Sigmoid colon (tissue), 6 donors: ENCODE measurements at regions not wholly inside any gene's neighbourhood (a gene's known extent, or its start where the extent isn't known, plus 50 kb on each side); places are given as distances from the start of the nearest gene placed in this dataset.

Experiments used
- DNase-seq: peaks from one replicate; pipeline ENCODE4 v3.0.0-alpha.2; 2019
- H3K27ac ChIP-seq, 4 donors: fragments of 200-600 bp; sonication (generic); one replicate each; pipeline ENCODE4 v1.5.1; 2016 to 2019; ENCODE audit warnings: mild to moderate bottlenecking in 1 of 4
- H3K27me3 ChIP-seq, 3 donors: fragments of 200-600 bp; sonication (generic); one replicate each; pipeline ENCODE4 v1.5.1; 2019; ENCODE audit warnings: mild to moderate bottlenecking in 1 of 3
- H3K36me3 ChIP-seq, 4 donors: fragments of 200-600 bp; sonication (generic); one replicate each; pipeline ENCODE4 v1.5.1; 2016 to 2019
- H3K4me1 ChIP-seq, 4 donors: fragments of 200-600 bp; sonication (generic); one replicate each; pipeline ENCODE4 v1.5.1; 2017 to 2019
- H3K4me3 ChIP-seq, 4 donors: fragments of 200-600 bp; sonication (generic); one replicate each; pipeline ENCODE4 v1.5.1; 2017 to 2019; ENCODE audit warnings: mild to moderate bottlenecking in 2 of 4, moderate library complexity in 1 of 4
- H3K9me3 ChIP-seq, 4 donors: fragments of 200-600 bp in 3 of 4; sonication (generic) in 3 of 4; one replicate each; pipeline versions ENCODE4 v1.5.1 to v1.6.1; 2013 to 2019
- EP300 ChIP-seq, 4 donors: sonication (generic); formaldehyde crosslinking; IDR thresholded peaks; one replicate each; pipeline ENCODE4 v1.6.1; 2017; ENCODE audit warnings: antibody characterized with exemption in 4 of 4
- POLR2A ChIP-seq, 2 donors: fragments of 450-650 bp; IDR thresholded peaks; one replicate each; pipeline ENCODE4 v1.6.1; 2016; ENCODE audit warnings: antibody characterized with exemption in 2 of 2, mild to moderate bottlenecking in 2 of 2, moderate library complexity in 2 of 2
- POLR2AphosphoS5 ChIP-seq, 4 donors: sonication (generic); formaldehyde crosslinking; IDR thresholded peaks; one replicate each; pipeline ENCODE4 v1.6.1; 2017; ENCODE audit warnings: antibody characterized with exemption in 4 of 4
- whole genome bisulfite sequencing, 2 donors: extraction: QIAGEN DNeasy Blood & Tissue Kit; methylation state at CpG; one replicate each; pipeline ENCODE4 v1.1.7; 2013; 5-methylcytosine and 5-hydroxymethylcytosine counted together
- intact Hi-C: fragments of 100-400 bp; cut with DNase I; formaldehyde crosslinking; loops from one replicate; pipeline ENCODE4 v1.15.1; 2023
- TF ChIP-seq, protein P1 (sequence below), 4 experiments: fragments of 450-650 bp in 3 of 4; fragments of 200-600 bp in 1 of 4; IDR thresholded peaks; one replicate each; pipeline ENCODE4 v1.5.1; 2016 to 2019; ENCODE audit warnings: antibody characterized with exemption in 4 of 4, mild to moderate bottlenecking in 3 of 4, moderate library complexity in 2 of 4
- donor health status: healthy with polysubstance abuse.
- donor health status: healthy.

DNA sequence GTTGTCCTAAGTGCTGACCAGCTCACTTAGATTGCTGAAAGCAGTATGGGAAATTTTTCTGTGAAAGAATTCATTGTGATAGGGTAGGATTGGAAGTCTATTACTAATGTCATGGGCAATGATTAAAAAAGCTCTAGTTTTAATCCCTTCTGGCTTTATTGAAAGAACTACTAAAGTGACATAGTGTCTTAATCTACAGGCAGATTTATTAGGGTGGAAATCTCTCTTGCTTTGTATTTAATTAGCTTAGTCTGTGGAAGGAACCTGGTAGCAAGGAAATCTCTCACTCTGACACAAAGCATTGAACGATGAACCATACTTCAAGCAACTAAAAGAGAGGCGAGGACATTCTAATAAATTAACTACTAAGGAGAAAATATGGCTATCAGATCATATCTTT lies 1029.2 kb upstream of the PCDH20 start:
- no peak for TF ChIP-seq POLR2A (IDR thresholded peaks at IDR 0.05)
- 74 to 92% methylated on average over 2 of the region's 2 CpGs for WGBS, 2 donors
- DNase-seq: no peak
- H3K4me1 ChIP-seq: no peaks in the 10 kb centered on the region
- no peak overlapping the region for H3K4me3 ChIP-seq
- H3K36me3 ChIP-seq: no peaks in the 10 kb centered on the region
- no peak overlapping the region for H3K27ac ChIP-seq
- intact Hi-C loops: no loop called here
- no peaks in the 10 kb centered on the region for H3K9me3 ChIP-seq
- H3K27me3 ChIP-seq: no peaks in the 10 kb centered on the region

DNA sequence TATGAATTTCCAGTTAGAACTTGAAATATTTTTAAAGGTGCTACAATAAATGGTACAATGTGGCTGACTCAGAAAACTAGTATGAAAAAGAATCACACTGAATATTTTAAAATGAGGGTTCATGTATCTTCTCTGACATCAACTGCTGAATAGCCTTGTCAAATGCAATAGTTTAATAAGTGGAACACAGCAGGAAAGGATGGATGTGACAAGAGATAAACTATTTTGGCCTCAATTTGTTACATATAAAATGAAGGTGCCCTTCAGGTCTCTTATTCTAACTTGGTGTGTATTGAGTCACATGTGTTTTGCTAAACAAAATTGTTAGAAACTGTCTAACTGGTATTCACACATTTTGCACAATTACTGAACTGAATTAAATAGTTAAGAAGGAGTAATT lies 1018.4 kb upstream of the PCDH20 start:
- Histone ChIP-seq H3K36me3 (no peaks in the 10 kb centered on the region), H3K27ac (no peak overlapping the region), H3K4me1 (no peaks in the 10 kb centered on the region), H3K4me3 (no peak overlapping the region), H3K27me3 (no peaks in the 10 kb centered on the region), H3K9me3 (no peaks in the 10 kb centered on the region)
- no peak for DNase-seq
- TF ChIP-seq POLR2AphosphoS5 (IDR thresholded peaks at IDR 0.05) (no peak), EP300 (IDR thresholded peaks at IDR 0.05) (no peak), POLR2A (IDR thresholded peaks at IDR 0.05) (no peak)
- TF ChIP-seq, protein P1, sequence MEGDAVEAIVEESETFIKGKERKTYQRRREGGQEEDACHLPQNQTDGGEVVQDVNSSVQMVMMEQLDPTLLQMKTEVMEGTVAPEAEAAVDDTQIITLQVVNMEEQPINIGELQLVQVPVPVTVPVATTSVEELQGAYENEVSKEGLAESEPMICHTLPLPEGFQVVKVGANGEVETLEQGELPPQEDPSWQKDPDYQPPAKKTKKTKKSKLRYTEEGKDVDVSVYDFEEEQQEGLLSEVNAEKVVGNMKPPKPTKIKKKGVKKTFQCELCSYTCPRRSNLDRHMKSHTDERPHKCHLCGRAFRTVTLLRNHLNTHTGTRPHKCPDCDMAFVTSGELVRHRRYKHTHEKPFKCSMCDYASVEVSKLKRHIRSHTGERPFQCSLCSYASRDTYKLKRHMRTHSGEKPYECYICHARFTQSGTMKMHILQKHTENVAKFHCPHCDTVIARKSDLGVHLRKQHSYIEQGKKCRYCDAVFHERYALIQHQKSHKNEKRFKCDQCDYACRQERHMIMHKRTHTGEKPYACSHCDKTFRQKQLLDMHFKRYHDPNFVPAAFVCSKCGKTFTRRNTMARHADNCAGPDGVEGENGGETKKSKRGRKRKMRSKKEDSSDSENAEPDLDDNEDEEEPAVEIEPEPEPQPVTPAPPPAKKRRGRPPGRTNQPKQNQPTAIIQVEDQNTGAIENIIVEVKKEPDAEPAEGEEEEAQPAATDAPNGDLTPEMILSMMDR (IDR thresholded peaks at IDR 0.05): no peak
- intact Hi-C loops: no loop called here

DNA sequence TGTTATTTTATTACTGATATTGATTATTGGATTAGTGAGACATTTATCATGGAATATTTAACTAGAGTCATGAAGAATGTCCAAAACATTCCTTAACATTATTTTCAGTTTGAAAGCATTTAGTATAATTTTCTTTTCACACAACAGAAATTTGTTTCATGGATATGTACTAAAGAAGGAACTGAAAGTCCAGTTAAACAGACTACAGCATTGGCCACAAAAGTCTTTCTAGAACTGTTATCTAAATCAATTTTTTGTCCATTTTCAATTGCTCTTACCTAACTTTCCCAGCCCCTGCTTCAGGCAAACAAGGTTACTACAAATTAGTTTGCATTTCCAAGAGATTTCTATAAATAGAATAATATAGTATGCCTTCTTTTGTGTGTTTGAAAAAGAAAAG lies 1018.0 kb upstream of the PCDH20 start:
- Histone ChIP-seq H3K4me3 (no peak overlapping the region), H3K27me3 (no peaks in the 10 kb centered on the region), H3K4me1 (no peaks in the 10 kb centered on the region), H3K27ac (no peak overlapping the region), H3K9me3 (no peaks in the 10 kb centered on the region), H3K36me3 (no peaks in the 10 kb centered on the region)
- intact Hi-C loops: no loop called here
- DNase-seq: no peak
- TF ChIP-seq, protein P1 (IDR thresholded peaks at IDR 0.05): no peak
- TF ChIP-seq EP300 (IDR thresholded peaks at IDR 0.05): no peak
- TF ChIP-seq POLR2AphosphoS5 (IDR thresholded peaks at IDR 0.05): no peak
- no peak for TF ChIP-seq POLR2A (IDR thresholded peaks at IDR 0.05)

DNA sequence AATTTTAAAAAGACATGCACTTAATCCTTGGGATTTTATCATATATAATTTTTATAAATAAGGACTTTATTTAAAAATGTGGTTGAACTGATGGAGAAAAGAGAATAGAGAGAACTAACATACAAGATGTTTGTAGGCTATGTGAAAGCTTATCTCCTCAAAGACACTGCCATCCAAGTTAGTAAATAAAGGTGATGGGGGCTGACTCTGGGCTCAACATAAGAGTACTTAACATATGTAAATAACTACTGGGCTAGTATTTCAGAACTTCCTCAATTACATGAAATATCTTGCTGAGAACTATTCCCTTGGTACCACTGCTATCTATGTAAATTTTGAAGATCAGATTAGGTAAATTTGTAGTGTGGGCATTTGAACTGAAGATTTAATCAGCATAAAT lies 1017.3 kb upstream of the PCDH20 start:
- DNase-seq: no peak
- no peaks in the 10 kb centered on the region for H3K27me3 ChIP-seq
- H3K27ac ChIP-seq: no peak overlapping the region
- H3K9me3 ChIP-seq: no peaks in the 10 kb centered on the region
- H3K36me3 ChIP-seq: no peaks in the 10 kb centered on the region
- TF ChIP-seq EP300 (IDR thresholded peaks at IDR 0.05) (no peak), POLR2A (IDR thresholded peaks at IDR 0.05) (no peak), POLR2AphosphoS5 (IDR thresholded peaks at IDR 0.05) (no peak)
- TF ChIP-seq, protein P1 (IDR thresholded peaks at IDR 0.05): no peak
- no peaks in the 10 kb centered on the region for H3K4me1 ChIP-seq
- intact Hi-C loops: no loop called here
- H3K4me3 ChIP-seq: no peak overlapping the region

DNA sequence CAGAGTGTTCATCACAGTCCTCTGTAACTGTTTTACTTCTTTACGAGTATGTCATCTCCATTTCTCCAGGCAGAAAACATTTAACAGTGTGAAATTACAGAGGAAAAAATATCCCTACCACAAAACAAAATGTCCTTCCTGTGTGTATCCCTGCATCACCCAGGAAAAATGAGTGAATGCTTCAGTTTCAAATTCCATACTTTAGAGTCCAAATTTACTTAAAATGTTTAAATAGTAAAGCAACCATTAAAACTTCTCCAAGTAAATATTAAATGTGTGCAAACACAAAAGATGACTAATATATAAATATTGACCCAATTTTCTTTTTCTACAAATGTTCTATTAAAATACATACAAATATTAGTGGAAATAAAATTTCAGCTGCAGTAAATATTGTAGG lies 1016.6 kb upstream of the PCDH20 start:
- 74 to 82% methylated on average over 1 of the region's 1 CpG for WGBS, 2 donors
- no peak for DNase-seq
- TF ChIP-seq POLR2AphosphoS5 (IDR thresholded peaks at IDR 0.05) (no peak), POLR2A (IDR thresholded peaks at IDR 0.05) (no peak), EP300 (IDR thresholded peaks at IDR 0.05) (no peak)
- TF ChIP-seq, protein P1 (IDR thresholded peaks at IDR 0.05): no peak
- H3K9me3 ChIP-seq: no peaks in the 10 kb centered on the region
- H3K36me3 ChIP-seq: no peaks in the 10 kb centered on the region
- no peaks in the 10 kb centered on the region for H3K27me3 ChIP-seq
- intact Hi-C loops: no loop called here
- no peaks in the 10 kb centered on the region for H3K4me1 ChIP-seq
- no peak overlapping the region for H3K4me3 ChIP-seq
- H3K27ac ChIP-seq: no peak overlapping the region
